GM19463 (cell line): ENCODE measurements at regions not wholly inside any gene's neighbourhood (a gene's known extent, or its start where the extent isn't known, plus 50 kb on each side); places are given as distances from the start of the nearest gene placed in this dataset.
"Not testable (repeated sequence)": the region's sequence is repeated elsewhere in the genome, so short reads cannot be mapped to it uniquely, and the experiment has no call there.

ENCODE experiments used
- ATAC-seq: cut with Tn5 transposase; IDR thresholded peaks from one replicate; pipeline ENCODE4 v1.9.1; 2021; ENCODE audit warnings: mild to moderate bottlenecking, moderate library complexity; ENCODE audit not compliant: unreplicated experiment

- no peak for ATAC-seq
These were observed 123.0 kb upstream of the DYRK2 start for GRCh38 chr12:67525617-67525884.

- ATAC-seq = no peak
These were observed 122.4 kb upstream of the DYRK2 start for GRCh38 chr12:67526129-67526528.

GRCh38 chr12:67531051-67531450, 117.5 kb upstream of the DYRK2 start:
- no peak for ATAC-seq

GRCh38 chr12:67531501-67531900, 117.0 kb upstream of the DYRK2 start:
- no peak for ATAC-seq

GRCh38 chr12:67533159-67533558, 115.4 kb upstream of the DYRK2 start:
- no peak for ATAC-seq

GRCh38 chr12:67534046-67534445, 114.5 kb upstream of the DYRK2 start:
- ATAC-seq = no peak

GRCh38 chr12:67534681-67535080, 113.9 kb upstream of the DYRK2 start:
- no peak for ATAC-seq

GRCh38 chr12:67535176-67535575, 113.4 kb upstream of the DYRK2 start:
- no peak for ATAC-seq

GRCh38 chr12:67535971-67536370, 112.6 kb upstream of the DYRK2 start:
- ATAC-seq = no peak

GRCh38 chr12:67539329-67539728, 109.2 kb upstream of the DYRK2 start:
- ATAC-seq = no peak

- ATAC-seq = no peak
These were observed 108.6 kb upstream of the DYRK2 start for GRCh38 chr12:67539946-67540345.

GRCh38 chr12:67540920-67541624, 107.5 kb upstream of the DYRK2 start:
- ATAC-seq = peak; percentile 74

- ATAC-seq = no peak
These were observed 106.9 kb upstream of the DYRK2 start for GRCh38 chr12:67541625-67541991.

- ATAC-seq = no peak
These were observed 105.3 kb upstream of the DYRK2 start for GRCh38 chr12:67543021-67543770.

- no peak for ATAC-seq
These were observed 103.2 kb upstream of the DYRK2 start for GRCh38 chr12:67545298-67545697.

- ATAC-seq = no peak
These were observed 101.8 kb upstream of the DYRK2 start for GRCh38 chr12:67546746-67547145.

GRCh38 chr12:67555075-67555717, 93.3 kb upstream of the DYRK2 start:
- ATAC-seq = not testable (repeated sequence)

GRCh38 chr12:67558775-67559174, 89.8 kb upstream of the DYRK2 start:
- no peak for ATAC-seq

- ATAC-seq = no peak
These were observed 88.8 kb upstream of the DYRK2 start for GRCh38 chr12:67559751-67560150.

- no peak for ATAC-seq
These were observed 85.8 kb upstream of the DYRK2 start for GRCh38 chr12:67562513-67563287.

GRCh38 chr12:67568055-67568454, 80.5 kb upstream of the DYRK2 start:
- ATAC-seq = no peak

- no peak for ATAC-seq
These were observed 76.1 kb upstream of the DYRK2 start for GRCh38 chr12:67572492-67572891.
